ENCODE measurements at regions not wholly inside any gene's neighbourhood (a gene's known extent, or its start where the extent isn't known, plus 50 kb on each side); places are given as distances from the start of the nearest gene placed in this dataset.

DNA sequence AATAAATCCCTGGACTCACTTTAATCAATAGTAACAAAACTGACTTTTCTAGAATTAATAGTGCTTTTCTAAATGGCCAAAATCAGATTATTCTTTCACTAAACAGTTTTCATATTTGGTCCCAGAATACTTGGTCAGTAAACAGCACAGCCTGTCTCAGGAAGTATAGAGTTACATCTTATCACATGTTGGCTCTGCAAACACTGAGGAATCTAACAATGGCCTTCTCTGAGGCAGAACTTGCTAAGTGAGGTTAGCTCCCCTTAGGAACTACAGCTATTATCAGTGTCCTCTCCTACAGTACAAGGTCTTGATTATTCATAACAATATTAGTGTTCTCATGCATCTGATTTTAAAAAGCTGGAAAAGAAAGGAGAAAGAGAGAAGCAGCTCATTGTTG lies 1622.8 kb downstream of the HACE1 start:
- no peak for DNase-seq (ENCODE audit: low read depth)
- no peak for TF ChIP-seq CTCF (IDR thresholded peaks at IDR 0.05; ENCODE audit: insufficient read depth, low read depth, low read length, missing control alignments)

GRCh38 chr6:103231181-103231580 lies 1628.5 kb downstream of the HACE1 start:
- H3K4me3 ChIP-seq (ENCODE audit: low read depth, low read length), result no peak overlapping the region
- TF ChIP-seq CTCF (IDR thresholded peaks at IDR 0.05; ENCODE audit: insufficient read depth, low read depth, low read length, missing control alignments), result no peak
- no peak for DNase-seq (ENCODE audit: low read depth)

More for the DNA sequence above, 1622.8 kb downstream of the HACE1 start:
- no peak overlapping the region for H3K4me3 ChIP-seq (ENCODE audit: low read depth, low read length)

- no peak overlapping the region for H3K4me3 ChIP-seq (ENCODE audit: low read depth, low read length)
- no peak for TF ChIP-seq CTCF (IDR thresholded peaks at IDR 0.05; ENCODE audit: insufficient read depth, low read depth, low read length, missing control alignments)
- DNase-seq (ENCODE audit: low read depth), result no peak
Observed at GRCh38 chr6:103215847-103216246, 1643.9 kb downstream of the HACE1 start.

DNA sequence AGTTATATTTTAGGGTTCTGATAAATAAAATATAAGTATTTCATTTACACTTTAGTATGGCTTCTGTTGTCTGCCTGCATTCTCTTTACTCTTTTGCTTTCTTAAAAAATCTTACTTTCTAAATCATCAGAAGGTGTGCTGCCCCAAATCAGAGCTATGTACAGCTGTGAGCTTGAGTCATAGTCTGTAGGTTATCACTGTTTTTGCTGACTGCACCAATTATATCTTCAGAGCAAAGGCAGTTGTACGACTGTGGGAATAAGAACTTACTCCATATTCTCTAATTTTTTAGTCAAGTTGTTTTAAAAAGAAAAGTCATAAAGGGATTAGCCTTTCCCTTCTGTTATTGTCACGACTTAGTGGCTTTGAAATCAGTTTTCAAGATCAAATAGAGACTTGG lies 1649.0 kb downstream of the HACE1 start:
- no peak for DNase-seq (ENCODE audit: low read depth)
- no peak for TF ChIP-seq CTCF (IDR thresholded peaks at IDR 0.05; ENCODE audit: insufficient read depth, low read depth, low read length, missing control alignments)

GRCh38 chr6:103198386-103198785 lies 1661.3 kb downstream of the HACE1 start:
- TF ChIP-seq CTCF (IDR thresholded peaks at IDR 0.05; ENCODE audit: insufficient read depth, low read depth, low read length, missing control alignments), result no peak
- H3K4me3 ChIP-seq (ENCODE audit: low read depth, low read length), result no peak overlapping the region
- no peak for DNase-seq (ENCODE audit: low read depth)

More for the DNA sequence above, 1649.0 kb downstream of the HACE1 start:
- H3K4me3 ChIP-seq (ENCODE audit: low read depth, low read length), result no peak overlapping the region

- no peak overlapping the region for H3K4me3 ChIP-seq (ENCODE audit: low read depth, low read length)
- TF ChIP-seq CTCF (IDR thresholded peaks at IDR 0.05; ENCODE audit: insufficient read depth, low read depth, low read length, missing control alignments), result no peak
- DNase-seq (ENCODE audit: low read depth), result no peak
Observed at GRCh38 chr6:103193413-103193812, 1666.3 kb downstream of the HACE1 start.

DNA sequence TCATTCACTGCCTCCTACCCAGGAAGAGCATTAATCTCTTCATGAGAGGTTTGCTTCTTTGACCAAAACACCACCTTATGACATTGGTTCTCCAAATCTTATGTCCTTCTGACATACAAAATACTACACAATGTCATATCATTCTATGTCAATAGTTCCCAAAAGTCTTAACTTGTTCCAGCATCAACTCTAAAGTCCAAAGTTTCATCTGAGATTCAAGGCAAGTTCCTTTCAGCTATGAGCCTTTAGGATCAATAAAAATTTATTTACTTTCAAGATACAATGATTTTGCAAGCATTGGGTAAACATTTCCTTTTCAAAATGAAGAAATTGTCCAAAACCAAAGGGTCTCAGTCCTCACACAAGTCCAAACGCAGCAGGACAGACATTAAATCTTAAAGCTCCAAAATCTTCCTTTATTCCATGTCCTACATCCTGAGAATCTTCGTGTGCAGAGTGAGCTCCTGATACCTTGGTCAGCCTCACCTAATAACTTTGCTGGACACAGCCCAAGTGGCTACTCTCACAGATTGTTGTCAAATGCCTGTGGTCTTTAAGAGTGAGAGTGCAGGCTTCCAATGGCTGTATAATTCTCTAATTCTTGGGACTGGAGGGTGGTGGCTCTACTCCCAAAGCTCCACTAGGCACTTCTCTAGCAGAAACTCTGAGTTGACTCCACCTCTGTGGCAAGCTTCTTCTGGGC lies 1668.2 kb downstream of the HACE1 start:
- no peak for TF ChIP-seq CTCF (IDR thresholded peaks at IDR 0.05; ENCODE audit: insufficient read depth, low read depth, low read length, missing control alignments)
- DNase-seq (ENCODE audit: low read depth), result no peak
- H3K4me3 ChIP-seq (ENCODE audit: low read depth, low read length), result no peak overlapping the region
